ENCODE measurements at regions not wholly inside any gene's neighbourhood (a gene's known extent, or its start where the extent isn't known, plus 50 kb on each side); places are given as distances from the start of the nearest gene placed in this dataset.
"Not testable (repeated sequence)": the region's sequence is repeated elsewhere in the genome, so short reads cannot be mapped to it uniquely, and the experiment has no call there.

GRCh38 chr4:181793096-181793495 is 450.1 kb upstream of the TENM3 start:
- WGBS (ENCODE audit: insufficient coverage) = 80% methylated on average over 1 of the region's 6 CpGs
- no peak for DNase-seq
- Histone ChIP-seq H3K27ac (ENCODE audit: low read length) (no peak overlapping the region), H3K27me3 (ENCODE audit: control insufficient read depth, insufficient read depth, low read length) (no peaks in the 10 kb centered on the region), H3K4me1 (ENCODE audit: control insufficient read depth, insufficient read depth, low read length) (no peaks in the 10 kb centered on the region), H3K36me3 (ENCODE audit: control insufficient read depth, insufficient read depth, low read length) (no peaks in the 10 kb centered on the region), H3K9me3 (replicated peaks; ENCODE audit: control insufficient read depth, low read depth, low read length) (no peaks in the 10 kb centered on the region), H3K4me3 (ENCODE audit: low read length) (no peak overlapping the region)

- Histone ChIP-seq H3K27me3 (ENCODE audit: control insufficient read depth, insufficient read depth, low read length) (no peaks in the 10 kb centered on the region), H3K4me1 (ENCODE audit: control insufficient read depth, insufficient read depth, low read length) (no peaks in the 10 kb centered on the region), H3K36me3 (ENCODE audit: control insufficient read depth, insufficient read depth, low read length) (no peaks in the 10 kb centered on the region), H3K27ac (ENCODE audit: low read length) (no peak overlapping the region), H3K9me3 (replicated peaks; ENCODE audit: control insufficient read depth, low read depth, low read length) (no peaks in the 10 kb centered on the region), H3K4me3 (ENCODE audit: low read length) (no peak overlapping the region)
- WGBS (ENCODE audit: insufficient coverage) = 70% methylated on average over 6 of the region's 8 CpGs
- DNase-seq = peak; percentile 1
Measured at GRCh38 chr4:181796502-181796901, 446.7 kb upstream of the TENM3 start.

GRCh38 chr4:181798536-181798935 is 444.7 kb upstream of the TENM3 start:
- no peak for DNase-seq
- no CpG with 5 or more reads among the region's 2 CpGs for WGBS (ENCODE audit: insufficient coverage)
- Histone ChIP-seq H3K27ac (ENCODE audit: low read length) (no peak overlapping the region), H3K36me3 (ENCODE audit: control insufficient read depth, insufficient read depth, low read length) (no peaks in the 10 kb centered on the region), H3K9me3 (replicated peaks; ENCODE audit: control insufficient read depth, low read depth, low read length) (no peaks in the 10 kb centered on the region), H3K27me3 (ENCODE audit: control insufficient read depth, insufficient read depth, low read length) (no peaks in the 10 kb centered on the region), H3K4me1 (ENCODE audit: control insufficient read depth, insufficient read depth, low read length) (no peaks in the 10 kb centered on the region), H3K4me3 (ENCODE audit: low read length) (no peak overlapping the region)

- 77% methylated on average over 6 of the region's 10 CpGs for WGBS (ENCODE audit: insufficient coverage)
- Histone ChIP-seq H3K9me3 (replicated peaks; ENCODE audit: control insufficient read depth, low read depth, low read length) (no peaks in the 10 kb centered on the region), H3K27me3 (ENCODE audit: control insufficient read depth, insufficient read depth, low read length) (no peaks in the 10 kb centered on the region), H3K27ac (ENCODE audit: low read length) (no peak overlapping the region), H3K36me3 (ENCODE audit: control insufficient read depth, insufficient read depth, low read length) (no peaks in the 10 kb centered on the region), H3K4me3 (ENCODE audit: low read length) (no peak overlapping the region), H3K4me1 (ENCODE audit: control insufficient read depth, insufficient read depth, low read length) (no peaks in the 10 kb centered on the region)
- DNase-seq = no peak
Measured at GRCh38 chr4:181799561-181800069, 443.6 kb upstream of the TENM3 start.

- DNase-seq = no peak
- Histone ChIP-seq H3K36me3 (ENCODE audit: control insufficient read depth, insufficient read depth, low read length) (no peaks in the 10 kb centered on the region), H3K4me1 (ENCODE audit: control insufficient read depth, insufficient read depth, low read length) (no peaks in the 10 kb centered on the region), H3K9me3 (replicated peaks; ENCODE audit: control insufficient read depth, low read depth, low read length) (no peaks in the 10 kb centered on the region), H3K4me3 (ENCODE audit: low read length) (no peak overlapping the region), H3K27me3 (ENCODE audit: control insufficient read depth, insufficient read depth, low read length) (no peaks in the 10 kb centered on the region), H3K27ac (ENCODE audit: low read length) (no peak overlapping the region)
- no CpG with 5 or more reads among the region's 2 CpGs for WGBS (ENCODE audit: insufficient coverage)
Measured at GRCh38 chr4:181802207-181802606, 441.0 kb upstream of the TENM3 start.

- Histone ChIP-seq H3K27me3 (ENCODE audit: control insufficient read depth, insufficient read depth, low read length) (no peaks in the 10 kb centered on the region), H3K4me3 (ENCODE audit: low read length) (no peak overlapping the region), H3K4me1 (ENCODE audit: control insufficient read depth, insufficient read depth, low read length) (no peaks in the 10 kb centered on the region), H3K36me3 (ENCODE audit: control insufficient read depth, insufficient read depth, low read length) (no peaks in the 10 kb centered on the region), H3K9me3 (replicated peaks; ENCODE audit: control insufficient read depth, low read depth, low read length) (no peaks in the 10 kb centered on the region), H3K27ac (ENCODE audit: low read length) (no peak overlapping the region)
- no peak for DNase-seq
Measured at GRCh38 chr4:181807771-181808170, 435.4 kb upstream of the TENM3 start.

GRCh38 chr4:181810711-181811110 is 432.5 kb upstream of the TENM3 start:
- WGBS (ENCODE audit: insufficient coverage) = 55% methylated on average over 4 of the region's 5 CpGs
- Histone ChIP-seq H3K4me3 (ENCODE audit: low read length) (no peak overlapping the region), H3K27ac (ENCODE audit: low read length) (no peak overlapping the region), H3K36me3 (ENCODE audit: control insufficient read depth, insufficient read depth, low read length) (no peaks in the 10 kb centered on the region), H3K9me3 (replicated peaks; ENCODE audit: control insufficient read depth, low read depth, low read length) (no peaks in the 10 kb centered on the region), H3K27me3 (ENCODE audit: control insufficient read depth, insufficient read depth, low read length) (no peaks in the 10 kb centered on the region), H3K4me1 (ENCODE audit: control insufficient read depth, insufficient read depth, low read length) (no peaks in the 10 kb centered on the region)
- peak; percentile 69 for DNase-seq

- H3K36me3 ChIP-seq (ENCODE audit: control insufficient read depth, insufficient read depth, low read length); H3K4me1 ChIP-seq (ENCODE audit: control insufficient read depth, insufficient read depth, low read length); H3K9me3 ChIP-seq (replicated peaks; ENCODE audit: control insufficient read depth, low read depth, low read length); H3K27me3 ChIP-seq (ENCODE audit: control insufficient read depth, insufficient read depth, low read length); DNase-seq; H3K27ac ChIP-seq (ENCODE audit: low read length); H3K4me3 ChIP-seq (ENCODE audit: low read length): not testable (repeated sequence)
- WGBS (ENCODE audit: insufficient coverage) = 60% methylated on average over 1 of the region's 5 CpGs
Measured at GRCh38 chr4:181811550-181811949, 431.7 kb upstream of the TENM3 start.

- no CpG with 5 or more reads among the region's 2 CpGs for WGBS (ENCODE audit: insufficient coverage)
- H3K27me3 ChIP-seq (ENCODE audit: control insufficient read depth, insufficient read depth, low read length) = no peaks in the 10 kb centered on the region
- no peaks in the 10 kb centered on the region for H3K9me3 ChIP-seq (replicated peaks; ENCODE audit: control insufficient read depth, low read depth, low read length)
- peak; percentile 35 for DNase-seq
- no peak overlapping the region for H3K27ac ChIP-seq (ENCODE audit: low read length)
- H3K36me3 ChIP-seq (ENCODE audit: control insufficient read depth, insufficient read depth, low read length) = no peaks in the 10 kb centered on the region
- no peak overlapping the region for H3K4me3 ChIP-seq (ENCODE audit: low read length)
- H3K4me1 ChIP-seq (ENCODE audit: control insufficient read depth, insufficient read depth, low read length) = no peaks in the 10 kb centered on the region
Measured at GRCh38 chr4:181819946-181820345, 423.3 kb upstream of the TENM3 start.

GRCh38 chr4:181820553-181820952 is 422.6 kb upstream of the TENM3 start:
- Histone ChIP-seq H3K36me3 (ENCODE audit: control insufficient read depth, insufficient read depth, low read length) (no peaks in the 10 kb centered on the region), H3K27ac (ENCODE audit: low read length) (no peak overlapping the region), H3K9me3 (replicated peaks; ENCODE audit: control insufficient read depth, low read depth, low read length) (no peaks in the 10 kb centered on the region), H3K4me3 (ENCODE audit: low read length) (no peak overlapping the region), H3K4me1 (ENCODE audit: control insufficient read depth, insufficient read depth, low read length) (no peaks in the 10 kb centered on the region), H3K27me3 (ENCODE audit: control insufficient read depth, insufficient read depth, low read length) (no peaks in the 10 kb centered on the region)
- whole genome bisulfite sequencing (ENCODE audit: insufficient coverage) = 60% methylated on average over 1 of the region's 5 CpGs
- DNase-seq = no peak

Measured in muscle of leg (tissue), 3 donors.